ENCODE measurements at regions not wholly inside any gene's neighbourhood (a gene's known extent, or its start where the extent isn't known, plus 50 kb on each side); places are given as distances from the start of the nearest gene placed in this dataset.

DNA sequence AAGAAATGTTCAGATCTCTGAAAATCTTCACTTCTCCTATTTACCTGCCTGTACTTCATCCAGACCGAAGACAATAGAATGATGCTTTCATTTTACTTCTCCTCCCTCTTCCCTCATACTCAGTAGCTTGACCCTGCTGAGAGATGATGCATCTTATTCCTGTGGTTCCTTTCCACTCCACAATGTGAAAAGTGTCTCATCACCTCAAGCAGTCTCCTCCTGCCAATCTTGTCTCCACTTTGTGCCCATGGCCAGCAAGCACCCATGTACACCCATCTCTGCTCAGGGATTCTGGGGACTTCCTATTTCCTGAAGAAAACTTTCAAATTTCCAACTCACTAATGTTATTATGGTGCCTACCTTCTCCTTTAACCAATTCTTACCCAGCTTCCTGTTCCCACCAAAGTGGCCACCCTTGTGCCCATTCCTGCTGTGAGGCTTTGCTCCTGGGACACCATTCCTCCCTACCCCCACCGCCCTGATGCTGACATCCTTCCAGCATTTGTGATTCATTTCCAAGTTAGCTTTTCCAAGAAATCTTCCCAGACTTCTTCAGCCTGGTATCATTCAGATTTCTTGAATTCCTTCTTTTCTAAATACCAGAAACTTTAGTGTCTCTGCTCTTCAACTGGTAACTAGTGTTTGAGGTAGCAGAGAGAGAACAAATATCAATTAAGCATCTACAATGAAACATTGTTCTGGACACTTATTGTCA lies 212.5 kb downstream of the POSTN start:
- Histone ChIP-seq H4K20me1 (replicated peaks; ENCODE audit: insufficient read depth) (no peaks in the 10 kb centered on the region), H3K79me2 (replicated peaks; ENCODE audit: insufficient read depth) (no peaks in the 10 kb centered on the region), H3F3A (replicated peaks; ENCODE audit: low read depth) (no peaks in the 10 kb centered on the region), H3K27me3 (ENCODE audit: insufficient read depth) (no peaks in the 10 kb centered on the region), H3K4me2 (no peak overlapping the region), H3K4me3 (no peak overlapping the region), H3K4me1 (ENCODE audit: insufficient read depth) (peaks cover 11% of the 10 kb centered on the region; the same call in 1 of the 2 replicates), H3K27ac (ENCODE audit: low read depth) (no peak overlapping the region), H3K36me3 (ENCODE audit: insufficient read depth) (no peaks in the 10 kb centered on the region), H2AFZ (no peak overlapping the region; the same call in 1 of the 2 replicates), H3K9me2 (ENCODE audit: insufficient read depth) (peaks cover 9% of the 10 kb centered on the region)
- Mint-ChIP-seq H3K4me1 (peaks cover 15% of the 10 kb centered on the region), H3K27ac (no peak overlapping the region; the same call in 1 of the 2 replicates), H3K36me3 (ENCODE audit: low read depth) (no peaks in the 10 kb centered on the region), H3K27me3 (ENCODE audit: insufficient read depth, low read depth, poor library complexity) (no peaks in the 10 kb centered on the region), H3K4me3 (no peak overlapping the region), H3K9me3 (no peaks in the 10 kb centered on the region)
- ATAC-seq: no peak
- no peak for TF ChIP-seq JUNB (IDR thresholded peaks at IDR 0.05; ENCODE audit: unreplicated experiment)
- no peak for TF ChIP-seq EZH2phosphoT487 (IDR thresholded peaks at IDR 0.05; ENCODE audit: unreplicated experiment)
- TF ChIP-seq, protein P1, sequence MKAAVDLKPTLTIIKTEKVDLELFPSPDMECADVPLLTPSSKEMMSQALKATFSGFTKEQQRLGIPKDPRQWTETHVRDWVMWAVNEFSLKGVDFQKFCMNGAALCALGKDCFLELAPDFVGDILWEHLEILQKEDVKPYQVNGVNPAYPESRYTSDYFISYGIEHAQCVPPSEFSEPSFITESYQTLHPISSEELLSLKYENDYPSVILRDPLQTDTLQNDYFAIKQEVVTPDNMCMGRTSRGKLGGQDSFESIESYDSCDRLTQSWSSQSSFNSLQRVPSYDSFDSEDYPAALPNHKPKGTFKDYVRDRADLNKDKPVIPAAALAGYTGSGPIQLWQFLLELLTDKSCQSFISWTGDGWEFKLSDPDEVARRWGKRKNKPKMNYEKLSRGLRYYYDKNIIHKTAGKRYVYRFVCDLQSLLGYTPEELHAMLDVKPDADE (IDR thresholded peaks at IDR 0.05): no peak
- no peak for TF ChIP-seq POLR2AphosphoS5 (IDR thresholded peaks at IDR 0.05; ENCODE audit: low read depth)
- TF ChIP-seq ZNF331 (CRISPR knock-in tag; IDR thresholded peaks at IDR 0.05; ENCODE audit: low read depth): no peak
- no peak for DNase-seq (ENCODE audit: low spot score)

DNA sequence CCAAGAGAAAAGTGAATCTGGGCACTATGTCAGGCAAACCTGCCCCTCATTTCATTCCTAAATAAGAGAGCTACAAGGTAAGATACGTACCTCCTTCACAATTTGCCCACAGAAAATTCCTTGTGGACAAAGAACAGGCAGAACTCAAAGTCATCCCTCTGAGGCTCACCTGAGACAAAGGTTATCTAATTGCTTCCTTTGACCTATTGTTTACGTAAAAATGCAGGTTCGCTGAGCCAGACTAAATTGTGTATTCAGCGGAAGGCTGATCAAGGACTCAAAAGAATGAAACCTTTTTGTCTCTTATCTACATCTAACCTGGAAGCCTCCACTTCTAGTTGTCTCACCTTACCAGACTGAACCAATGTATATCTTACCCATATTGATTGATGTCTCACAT lies 213.3 kb downstream of the POSTN start:
- Histone ChIP-seq H3K36me3 (ENCODE audit: insufficient read depth) (no peaks in the 10 kb centered on the region), H3K9me2 (ENCODE audit: insufficient read depth) (peaks cover 5% of the 10 kb centered on the region), H3K4me1 (ENCODE audit: insufficient read depth) (peaks cover 11% of the 10 kb centered on the region; the same call in 1 of the 2 replicates), H3K27ac (ENCODE audit: low read depth) (no peak overlapping the region; the same call in 1 of the 2 replicates), H3K79me2 (replicated peaks; ENCODE audit: insufficient read depth) (no peaks in the 10 kb centered on the region), H3K27me3 (ENCODE audit: insufficient read depth) (no peaks in the 10 kb centered on the region), H3F3A (replicated peaks; ENCODE audit: low read depth) (no peaks in the 10 kb centered on the region), H3K4me2 (0 out of 2 replicates have a peak overlapping the region, but pooled peaks have one; percentile 3), H3K4me3 (no peak overlapping the region), H4K20me1 (replicated peaks; ENCODE audit: insufficient read depth) (no peaks in the 10 kb centered on the region), H2AFZ (no peak overlapping the region)
- Mint-ChIP-seq H3K27me3 (ENCODE audit: insufficient read depth, low read depth, poor library complexity) (no peaks in the 10 kb centered on the region), H3K4me1 (peaks cover 15% of the 10 kb centered on the region), H3K9me3 (no peaks in the 10 kb centered on the region), H3K36me3 (ENCODE audit: low read depth) (no peaks in the 10 kb centered on the region), H3K27ac (no peak overlapping the region; the same call in 1 of the 2 replicates), H3K4me3 (no peak overlapping the region)
- TF ChIP-seq NANOG (IDR thresholded peaks at IDR 0.05; ENCODE audit: borderline replicate concordance) (peak; percentile 23; the same call in 1 of the 2 replicates), POLR2AphosphoS5 (IDR thresholded peaks at IDR 0.05; ENCODE audit: low read depth) (no peak)
- peak; percentile 73 for DNase-seq (ENCODE audit: low spot score)
- no peak for ATAC-seq

DNA sequence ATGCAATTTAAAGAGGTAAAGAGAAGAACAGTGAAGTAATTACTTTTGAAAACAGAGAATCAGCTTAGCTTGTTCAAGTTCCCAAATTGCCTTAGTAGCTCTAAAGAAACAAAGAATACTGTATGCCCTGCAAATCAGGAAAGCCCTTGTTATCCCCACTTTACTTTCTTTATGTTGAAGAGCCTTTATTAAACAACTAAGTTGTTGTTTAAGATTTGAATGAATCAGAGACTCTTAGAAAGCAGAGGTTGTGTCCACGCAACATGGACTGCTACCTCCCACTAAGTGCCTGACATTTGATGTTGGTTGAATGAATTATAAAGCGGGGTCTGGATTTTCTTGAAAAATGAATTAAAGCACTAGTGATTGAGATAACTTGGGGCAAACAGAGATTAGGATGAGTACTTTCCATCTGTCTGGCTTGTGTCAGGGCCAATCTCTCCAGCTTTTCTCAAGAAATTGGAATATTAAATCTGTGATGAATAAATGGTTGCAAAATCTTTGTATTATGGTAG lies 214.7 kb downstream of the POSTN start:
- Histone ChIP-seq H3K27me3 (ENCODE audit: insufficient read depth) (no peaks in the 10 kb centered on the region), H3K27ac (ENCODE audit: low read depth) (no peak overlapping the region), H3K9me2 (ENCODE audit: insufficient read depth) (peaks cover 2% of the 10 kb centered on the region; the same call in 1 of the 2 replicates), H3K4me1 (ENCODE audit: insufficient read depth) (peaks cover 11% of the 10 kb centered on the region; the same call in 1 of the 2 replicates), H3K4me2 (no peak overlapping the region), H2AFZ (no peak overlapping the region), H3K4me3 (no peak overlapping the region), H4K20me1 (replicated peaks; ENCODE audit: insufficient read depth) (no peaks in the 10 kb centered on the region), H3K79me2 (replicated peaks; ENCODE audit: insufficient read depth) (no peaks in the 10 kb centered on the region), H3K36me3 (ENCODE audit: insufficient read depth) (no peaks in the 10 kb centered on the region), H3F3A (replicated peaks; ENCODE audit: low read depth) (no peaks in the 10 kb centered on the region)
- Mint-ChIP-seq H3K4me3 (no peak overlapping the region), H3K36me3 (ENCODE audit: low read depth) (no peaks in the 10 kb centered on the region), H3K27ac (no peak overlapping the region), H3K9me3 (no peaks in the 10 kb centered on the region), H3K4me1 (peaks cover 15% of the 10 kb centered on the region), H3K27me3 (ENCODE audit: insufficient read depth, low read depth, poor library complexity) (no peaks in the 10 kb centered on the region)
- DNase-seq (ENCODE audit: low spot score): no peak
- no peak for ATAC-seq
- TF ChIP-seq EZH2 (IDR thresholded peaks at IDR 0.05; ENCODE audit: low read depth, unreplicated experiment) (no peak), NANOG (IDR thresholded peaks at IDR 0.05; ENCODE audit: borderline replicate concordance) (no peak), POLR2AphosphoS5 (IDR thresholded peaks at IDR 0.05; ENCODE audit: low read depth) (no peak), EZH2phosphoT487 (IDR thresholded peaks at IDR 0.05; ENCODE audit: unreplicated experiment) (no peak), CREB1 (CRISPR knock-in tag; IDR thresholded peaks at IDR 0.05; ENCODE audit: low read depth) (no peak)
- TF ChIP-seq, protein P1 (IDR thresholded peaks at IDR 0.05): no peak
- TF ChIP-seq, protein P2, sequence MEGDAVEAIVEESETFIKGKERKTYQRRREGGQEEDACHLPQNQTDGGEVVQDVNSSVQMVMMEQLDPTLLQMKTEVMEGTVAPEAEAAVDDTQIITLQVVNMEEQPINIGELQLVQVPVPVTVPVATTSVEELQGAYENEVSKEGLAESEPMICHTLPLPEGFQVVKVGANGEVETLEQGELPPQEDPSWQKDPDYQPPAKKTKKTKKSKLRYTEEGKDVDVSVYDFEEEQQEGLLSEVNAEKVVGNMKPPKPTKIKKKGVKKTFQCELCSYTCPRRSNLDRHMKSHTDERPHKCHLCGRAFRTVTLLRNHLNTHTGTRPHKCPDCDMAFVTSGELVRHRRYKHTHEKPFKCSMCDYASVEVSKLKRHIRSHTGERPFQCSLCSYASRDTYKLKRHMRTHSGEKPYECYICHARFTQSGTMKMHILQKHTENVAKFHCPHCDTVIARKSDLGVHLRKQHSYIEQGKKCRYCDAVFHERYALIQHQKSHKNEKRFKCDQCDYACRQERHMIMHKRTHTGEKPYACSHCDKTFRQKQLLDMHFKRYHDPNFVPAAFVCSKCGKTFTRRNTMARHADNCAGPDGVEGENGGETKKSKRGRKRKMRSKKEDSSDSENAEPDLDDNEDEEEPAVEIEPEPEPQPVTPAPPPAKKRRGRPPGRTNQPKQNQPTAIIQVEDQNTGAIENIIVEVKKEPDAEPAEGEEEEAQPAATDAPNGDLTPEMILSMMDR (conservative IDR thresholded peaks at IDR 0.05; ENCODE audit: low read depth in 2 of 2): no peak
- TF ChIP-seq, protein P3, sequence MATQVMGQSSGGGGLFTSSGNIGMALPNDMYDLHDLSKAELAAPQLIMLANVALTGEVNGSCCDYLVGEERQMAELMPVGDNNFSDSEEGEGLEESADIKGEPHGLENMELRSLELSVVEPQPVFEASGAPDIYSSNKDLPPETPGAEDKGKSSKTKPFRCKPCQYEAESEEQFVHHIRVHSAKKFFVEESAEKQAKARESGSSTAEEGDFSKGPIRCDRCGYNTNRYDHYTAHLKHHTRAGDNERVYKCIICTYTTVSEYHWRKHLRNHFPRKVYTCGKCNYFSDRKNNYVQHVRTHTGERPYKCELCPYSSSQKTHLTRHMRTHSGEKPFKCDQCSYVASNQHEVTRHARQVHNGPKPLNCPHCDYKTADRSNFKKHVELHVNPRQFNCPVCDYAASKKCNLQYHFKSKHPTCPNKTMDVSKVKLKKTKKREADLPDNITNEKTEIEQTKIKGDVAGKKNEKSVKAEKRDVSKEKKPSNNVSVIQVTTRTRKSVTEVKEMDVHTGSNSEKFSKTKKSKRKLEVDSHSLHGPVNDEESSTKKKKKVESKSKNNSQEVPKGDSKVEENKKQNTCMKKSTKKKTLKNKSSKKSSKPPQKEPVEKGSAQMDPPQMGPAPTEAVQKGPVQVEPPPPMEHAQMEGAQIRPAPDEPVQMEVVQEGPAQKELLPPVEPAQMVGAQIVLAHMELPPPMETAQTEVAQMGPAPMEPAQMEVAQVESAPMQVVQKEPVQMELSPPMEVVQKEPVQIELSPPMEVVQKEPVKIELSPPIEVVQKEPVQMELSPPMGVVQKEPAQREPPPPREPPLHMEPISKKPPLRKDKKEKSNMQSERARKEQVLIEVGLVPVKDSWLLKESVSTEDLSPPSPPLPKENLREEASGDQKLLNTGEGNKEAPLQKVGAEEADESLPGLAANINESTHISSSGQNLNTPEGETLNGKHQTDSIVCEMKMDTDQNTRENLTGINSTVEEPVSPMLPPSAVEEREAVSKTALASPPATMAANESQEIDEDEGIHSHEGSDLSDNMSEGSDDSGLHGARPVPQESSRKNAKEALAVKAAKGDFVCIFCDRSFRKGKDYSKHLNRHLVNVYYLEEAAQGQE (IDR thresholded peaks at IDR 0.05; ENCODE audit: unreplicated experiment): no peak

Data from GM23338 (cell line).